Mucosa of rectum (tissue), 2 donors: ENCODE measurements at regions not wholly inside any gene's neighbourhood (a gene's known extent, or its start where the extent isn't known, plus 50 kb on each side); places are given as distances from the start of the nearest gene placed in this dataset.

Experiments used
- H3K27ac ChIP-seq, 2 donors: one replicate each; pipeline ENCODE4 v1.7.0; 2013; ENCODE audit warnings: inconsistent platforms in 2 of 2, low read depth in 2 of 2, low read length in 2 of 2
- H3K27me3 ChIP-seq, 2 donors: one replicate each; pipeline ENCODE4 v1.7.0; 2013; ENCODE audit warnings: low read length in 2 of 2; ENCODE audit not compliant: control insufficient read depth in 2 of 2, insufficient read depth in 2 of 2
- H3K36me3 ChIP-seq, 2 donors: one replicate each; pipeline ENCODE4 v1.7.0; 2013; ENCODE audit warnings: low read length in 2 of 2; ENCODE audit not compliant: control insufficient read depth in 2 of 2, insufficient read depth in 2 of 2
- H3K4me1 ChIP-seq, 2 donors: one replicate each; pipeline ENCODE4 v1.7.0; 2013; ENCODE audit warnings: low read length in 2 of 2, mild to moderate bottlenecking in 1 of 2; ENCODE audit not compliant: control insufficient read depth in 2 of 2, insufficient read depth in 2 of 2
- H3K4me3 ChIP-seq, 2 donors: one replicate each; pipeline ENCODE4 v1.7.0; 2013; ENCODE audit warnings: low read length in 2 of 2
- H3K9ac ChIP-seq, 2 donors: one replicate each; pipeline ENCODE4 v1.7.0; 2013; ENCODE audit warnings: low read length in 2 of 2, low read depth in 1 of 2, mild to moderate bottlenecking in 1 of 2
- H3K9me3 ChIP-seq, 2 donors: one replicate each; pipeline ENCODE4 v1.7.0; 2013; ENCODE audit warnings: low read length in 2 of 2; ENCODE audit not compliant: control insufficient read depth in 2 of 2
- donor health status: healthy.
- donor health status: Normal muscosa, but diverticular disease.

GRCh38 chr1:208501542-208501941, 257.4 kb upstream of the PLXNA2 start:
- H3K36me3 ChIP-seq: no peaks in the 10 kb centered on the region
- H3K27ac ChIP-seq: no peak overlapping the region
- no peak overlapping the region for H3K9ac ChIP-seq
- no peak overlapping the region for H3K4me3 ChIP-seq
- peaks cover 3 to 4% of the 10 kb centered on the region in 2 donors for H3K27me3 ChIP-seq
- H3K4me1 ChIP-seq: no peaks in the 10 kb centered on the region
- no peaks in the 10 kb centered on the region for H3K9me3 ChIP-seq

- Histone ChIP-seq H3K9ac (no peak overlapping the region), H3K4me1 (no peaks in the 10 kb centered on the region), H3K9me3 (no peaks in the 10 kb centered on the region), H3K4me3 (no peak overlapping the region), H3K27ac (no peak overlapping the region), H3K27me3 (peaks cover 0 to 3% of the 10 kb centered on the region in 2 donors), H3K36me3 (no peaks in the 10 kb centered on the region)
Measured at GRCh38 chr1:208503787-208504186, 259.6 kb upstream of the PLXNA2 start.

- H3K9me3 ChIP-seq: no peaks in the 10 kb centered on the region
- H3K9ac ChIP-seq: no peak overlapping the region
- H3K4me3 ChIP-seq: no peak overlapping the region
- H3K27ac ChIP-seq: no peak overlapping the region
- no peaks in the 10 kb centered on the region for H3K36me3 ChIP-seq
- H3K4me1 ChIP-seq: no peaks in the 10 kb centered on the region
- H3K27me3 ChIP-seq: no peaks in the 10 kb centered on the region
Measured at GRCh38 chr1:208506812-208507211, 262.6 kb upstream of the PLXNA2 start.

GRCh38 chr1:208509072-208509471, 264.9 kb upstream of the PLXNA2 start:
- H3K27ac ChIP-seq: no peak overlapping the region
- H3K9me3 ChIP-seq: no peaks in the 10 kb centered on the region
- H3K36me3 ChIP-seq: no peaks in the 10 kb centered on the region
- no peaks in the 10 kb centered on the region for H3K27me3 ChIP-seq
- no peak overlapping the region for H3K9ac ChIP-seq
- no peak overlapping the region for H3K4me3 ChIP-seq
- no peaks in the 10 kb centered on the region for H3K4me1 ChIP-seq

- Histone ChIP-seq H3K9me3 (no peaks in the 10 kb centered on the region), H3K4me3 (no peak overlapping the region), H3K4me1 (no peaks in the 10 kb centered on the region), H3K36me3 (no peaks in the 10 kb centered on the region), H3K27ac (no peak overlapping the region), H3K9ac (no peak overlapping the region), H3K27me3 (no peaks in the 10 kb centered on the region)
Measured at GRCh38 chr1:208510192-208510952, 266.2 kb upstream of the PLXNA2 start.

- H3K9me3 ChIP-seq: no peaks in the 10 kb centered on the region
- H3K27me3 ChIP-seq: no peaks in the 10 kb centered on the region
- H3K4me3 ChIP-seq: no peak overlapping the region
- H3K4me1 ChIP-seq: no peaks in the 10 kb centered on the region
- no peaks in the 10 kb centered on the region for H3K36me3 ChIP-seq
- H3K9ac ChIP-seq: no peak overlapping the region
- no peak overlapping the region for H3K27ac ChIP-seq
Measured at GRCh38 chr1:208511242-208511860, 267.2 kb upstream of the PLXNA2 start.

GRCh38 chr1:208513799-208514198, 269.6 kb upstream of the PLXNA2 start:
- Histone ChIP-seq H3K9me3 (no peaks in the 10 kb centered on the region), H3K4me1 (no peaks in the 10 kb centered on the region), H3K27ac (no peak overlapping the region), H3K9ac (no peak overlapping the region), H3K36me3 (no peaks in the 10 kb centered on the region), H3K4me3 (no peak overlapping the region), H3K27me3 (peaks cover 0 to 1% of the 10 kb centered on the region in 2 donors)

- Histone ChIP-seq H3K4me1 (no peaks in the 10 kb centered on the region), H3K36me3 (no peaks in the 10 kb centered on the region), H3K27ac (no peak overlapping the region), H3K9ac (no peak overlapping the region), H3K9me3 (no peaks in the 10 kb centered on the region), H3K4me3 (no peak overlapping the region), H3K27me3 (peaks cover 0 to 3% of the 10 kb centered on the region in 2 donors)
Measured at GRCh38 chr1:208515129-208515528, 270.9 kb upstream of the PLXNA2 start.

- no peak overlapping the region for H3K9ac ChIP-seq
- no peak overlapping the region for H3K4me3 ChIP-seq
- no peaks in the 10 kb centered on the region for H3K4me1 ChIP-seq
- H3K36me3 ChIP-seq: no peaks in the 10 kb centered on the region
- no peaks in the 10 kb centered on the region for H3K9me3 ChIP-seq
- no peak overlapping the region for H3K27ac ChIP-seq
- peaks cover 0 to 3% of the 10 kb centered on the region in 2 donors for H3K27me3 ChIP-seq
Measured at GRCh38 chr1:208516780-208517179, 272.6 kb upstream of the PLXNA2 start.

GRCh38 chr1:208520438-208521099, 276.4 kb upstream of the PLXNA2 start:
- H3K27ac ChIP-seq: no peak overlapping the region
- no peaks in the 10 kb centered on the region for H3K9me3 ChIP-seq
- H3K4me1 ChIP-seq: no peaks in the 10 kb centered on the region

More at GRCh38 chr1:208520438-208521099, 276.4 kb upstream of the PLXNA2 start:
- peaks cover 0 to 3% of the 10 kb centered on the region in 2 donors for H3K27me3 ChIP-seq
- no peak overlapping the region for H3K9ac ChIP-seq
- no peak overlapping the region for H3K4me3 ChIP-seq
- H3K36me3 ChIP-seq: no peaks in the 10 kb centered on the region
